IMR-90 (cell line): ENCODE measurements at regions not wholly inside any gene's neighbourhood (a gene's known extent, or its start where the extent isn't known, plus 50 kb on each side); places are given as distances from the start of the nearest gene placed in this dataset.

ENCODE experiments used
- CTCF ChIP-seq: conservative IDR thresholded peaks from 2 replicates; pipeline ENCODE4 v1.5.1; 2012; ENCODE audit warnings: mild to moderate bottlenecking, low read depth, low read length, improper control_type of control experiment
- MXI1 ChIP-seq: IDR thresholded peaks from 2 replicates; pipeline ENCODE4 v1.6.1; 2012; ENCODE audit warnings: low read depth, mild to moderate bottlenecking, low read length, moderate library complexity, borderline replicate concordance
- POLR2A ChIP-seq: IDR thresholded peaks from 2 replicates; pipeline ENCODE4 v1.6.1; 2012; ENCODE audit warnings: mild to moderate bottlenecking, low read depth, low read length
- RAD21 ChIP-seq: IDR thresholded peaks from 2 replicates; pipeline ENCODE4 v1.6.1; 2012; ENCODE audit warnings: low read length, improper control_type of control experiment

DNA sequence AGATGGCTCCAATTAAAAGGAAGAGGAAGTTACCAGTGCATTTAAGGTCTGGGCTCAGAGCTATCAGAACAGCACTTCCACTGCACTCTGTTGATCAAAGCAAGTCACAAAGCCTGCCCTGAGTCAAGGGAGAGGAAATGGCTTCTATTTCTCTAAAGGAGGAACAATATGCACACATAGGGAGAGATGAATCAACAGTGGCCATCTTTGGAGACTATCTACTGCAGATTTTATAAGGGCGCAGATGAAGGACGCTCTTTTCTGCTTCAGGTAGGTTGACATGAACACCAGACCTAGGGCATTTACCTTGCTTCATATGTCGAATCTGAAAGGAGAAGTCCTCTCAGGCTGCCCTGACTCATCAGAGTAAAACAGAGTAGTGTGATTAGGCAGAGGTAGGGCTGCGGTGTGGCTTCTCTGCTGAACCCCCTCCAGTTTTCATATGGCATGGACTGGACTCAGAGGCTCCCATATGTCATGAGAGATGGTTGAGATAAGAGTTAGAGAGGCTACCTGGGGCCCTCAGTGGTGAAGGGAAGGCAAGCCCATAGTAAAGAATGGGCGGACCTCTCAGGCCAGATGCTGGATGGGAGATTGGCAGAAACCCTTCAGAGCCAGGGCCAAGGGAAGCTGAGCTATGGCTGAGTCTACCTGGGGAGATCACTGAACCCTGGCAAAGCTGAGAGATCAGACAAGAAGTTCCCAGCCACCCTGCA lies 84.4 kb downstream of the ARF6 start:
- TF ChIP-seq RAD21 (no peak), POLR2A (no peak), CTCF (no peak), MXI1 (no peak)
